ENCODE measurements at regions not wholly inside any gene's neighbourhood (a gene's known extent, or its start where the extent isn't known, plus 50 kb on each side); places are given as distances from the start of the nearest gene placed in this dataset.
"Not testable (repeated sequence)": the region's sequence is repeated elsewhere in the genome, so short reads cannot be mapped to it uniquely, and the experiment has no call there.

DNA sequence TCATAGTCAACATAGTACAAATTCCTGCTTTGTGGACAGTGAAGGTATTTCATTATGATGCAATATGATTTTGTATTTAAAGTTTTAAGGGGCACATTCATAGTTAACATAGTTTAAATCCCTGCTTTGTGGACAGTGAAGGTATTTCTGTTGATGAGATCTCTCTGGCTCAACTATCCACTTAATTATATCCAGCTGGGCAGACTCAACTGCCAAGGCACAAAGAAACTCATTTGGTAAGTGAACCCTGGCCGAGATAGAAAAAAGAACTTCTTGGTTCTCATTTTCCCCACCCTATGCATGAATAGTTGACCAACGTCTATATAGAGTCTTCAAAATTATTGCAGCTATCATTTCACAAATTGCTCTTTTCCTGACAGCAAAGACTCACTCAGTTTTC, 1194.6 kb downstream of the NCAM2 start:
- H3K4me3 Mint-ChIP-seq, result no peak overlapping the region
- DNase-seq (ENCODE audit: low spot score), result no peak
- H3K36me3 Mint-ChIP-seq (ENCODE audit: low read depth), result no peaks in the 10 kb centered on the region
- intact Hi-C loops (cut with micrococcal nuclease), result no loop called here
- H3K4me1 Mint-ChIP-seq (ENCODE audit: low read depth), result no peaks in the 10 kb centered on the region
- H3K27ac Mint-ChIP-seq, result no peak overlapping the region
- H3K27me3 Mint-ChIP-seq (ENCODE audit: insufficient read depth), result no peaks in the 10 kb centered on the region
- peaks cover 3% of the 10 kb centered on the region for H3K9me3 Mint-ChIP-seq

DNA sequence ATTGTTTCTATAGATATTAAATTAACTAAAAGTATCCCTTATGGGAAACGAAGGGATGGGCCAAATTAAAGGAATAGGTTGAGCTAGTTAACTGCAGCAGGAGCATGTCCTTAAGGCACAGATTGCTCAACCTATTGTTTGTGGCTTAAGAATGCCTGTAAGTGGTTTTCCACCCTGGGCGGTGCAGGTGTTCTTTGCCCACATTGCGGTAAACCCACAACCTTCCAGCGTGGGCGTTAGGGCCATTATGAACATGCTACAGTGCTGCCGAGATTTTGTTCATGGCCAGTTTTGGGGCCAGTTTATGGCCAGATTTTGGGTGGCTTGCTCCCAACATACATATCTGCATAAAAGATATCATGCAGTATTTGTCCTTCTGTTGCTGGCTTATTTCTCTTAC, 1196.8 kb downstream of the NCAM2 start:
- H3K4me3 Mint-ChIP-seq; H3K36me3 Mint-ChIP-seq (ENCODE audit: low read depth); H3K9me3 Mint-ChIP-seq: not testable (repeated sequence)

DNA sequence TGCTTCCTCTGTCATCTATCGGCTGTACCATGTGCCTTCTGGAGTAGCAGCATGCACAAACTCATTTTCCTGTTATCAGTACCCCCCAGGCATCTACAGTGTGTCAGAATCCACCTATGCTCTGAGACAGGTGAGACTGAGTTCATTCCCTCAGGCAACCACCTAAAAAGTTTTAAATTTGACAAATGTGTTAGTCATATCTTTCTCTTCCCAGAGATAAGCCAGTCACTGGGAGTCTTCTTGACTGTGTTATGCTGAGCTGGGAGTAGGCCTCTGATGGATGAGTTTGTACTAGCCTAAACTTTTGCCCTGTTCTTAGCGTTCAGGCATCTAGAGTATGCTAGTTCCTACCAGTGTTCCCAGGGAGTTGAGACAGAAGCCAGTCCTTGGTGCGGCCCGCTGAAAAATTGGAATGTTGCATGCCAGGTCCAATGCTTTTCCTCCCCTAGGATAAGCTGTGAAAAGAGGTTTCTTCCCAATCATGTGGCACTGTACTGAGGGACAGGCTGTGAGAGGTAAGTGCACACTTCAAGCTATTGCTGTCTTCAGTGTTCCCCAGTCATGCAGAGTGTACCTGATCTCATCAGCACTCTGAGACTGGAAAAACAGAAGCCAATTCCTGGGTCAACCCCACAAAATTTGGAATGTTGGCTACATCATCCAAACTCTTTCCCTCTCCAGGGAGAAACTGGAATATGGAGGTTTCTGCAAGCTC, 1202.3 kb downstream of the NCAM2 start:
- Mint-ChIP-seq H3K9me3 (no peaks in the 10 kb centered on the region), H3K4me3 (no peak overlapping the region), H3K4me1 (ENCODE audit: low read depth) (no peaks in the 10 kb centered on the region), H3K27me3 (ENCODE audit: insufficient read depth) (no peaks in the 10 kb centered on the region), H3K27ac (no peak overlapping the region), H3K36me3 (ENCODE audit: low read depth) (no peaks in the 10 kb centered on the region)
- no peak for DNase-seq (ENCODE audit: low spot score)
- intact Hi-C loops (cut with micrococcal nuclease), result no loop called here

More for the DNA sequence above, 1196.8 kb downstream of the NCAM2 start:
- intact Hi-C loops (cut with micrococcal nuclease); H3K27me3 Mint-ChIP-seq (ENCODE audit: insufficient read depth); H3K4me1 Mint-ChIP-seq (ENCODE audit: low read depth); H3K27ac Mint-ChIP-seq; DNase-seq (ENCODE audit: low spot score): not testable (repeated sequence)

DNA sequence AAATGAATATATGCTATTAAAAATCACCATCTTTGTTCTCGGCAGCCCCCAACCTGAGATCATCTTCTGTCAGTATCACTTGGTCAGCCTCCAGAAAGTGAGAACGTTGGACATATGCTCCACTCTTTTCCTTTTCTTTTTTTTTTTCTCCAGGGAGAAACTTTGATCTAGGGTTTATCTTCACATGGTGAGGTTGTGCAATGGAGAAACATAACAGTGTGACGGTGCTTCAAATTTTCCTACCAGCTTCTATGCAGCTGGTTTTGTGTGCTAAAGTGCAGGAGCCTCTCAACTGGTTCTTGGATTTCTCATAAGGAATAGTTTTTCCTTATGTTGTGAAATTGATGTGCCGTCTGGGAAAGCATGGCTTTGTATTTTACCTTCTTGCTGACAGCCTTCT, 1202.9 kb downstream of the NCAM2 start:
- Mint-ChIP-seq H3K4me3 (no peak overlapping the region), H3K36me3 (ENCODE audit: low read depth) (no peaks in the 10 kb centered on the region), H3K4me1 (ENCODE audit: low read depth) (no peaks in the 10 kb centered on the region), H3K27me3 (ENCODE audit: insufficient read depth) (no peaks in the 10 kb centered on the region), H3K9me3 (no peaks in the 10 kb centered on the region), H3K27ac (no peak overlapping the region)
- DNase-seq (ENCODE audit: low spot score), result no peak
- intact Hi-C loops (cut with micrococcal nuclease), result no loop called here

DNA sequence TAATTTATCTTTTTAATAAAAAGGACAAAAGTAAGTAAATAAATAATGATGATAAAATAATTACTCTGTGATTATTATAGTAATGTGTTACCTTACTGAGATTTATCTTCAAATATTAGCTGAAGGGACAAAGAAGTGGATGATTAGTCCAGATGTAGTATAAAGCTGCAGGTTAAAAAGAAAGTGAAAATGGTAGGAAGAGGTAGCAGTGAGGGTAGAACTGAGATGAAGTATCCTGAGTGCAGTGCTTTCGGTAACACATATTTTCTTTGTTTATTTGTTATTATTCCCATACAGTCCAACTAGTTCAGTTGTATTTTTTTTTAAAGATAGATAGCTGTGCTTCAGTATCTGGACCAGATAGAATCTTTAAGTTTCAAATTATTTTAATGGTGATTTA, 1203.5 kb downstream of the NCAM2 start:
- no peak for DNase-seq (ENCODE audit: low spot score)
- H3K36me3 Mint-ChIP-seq (ENCODE audit: low read depth), result no peaks in the 10 kb centered on the region
- H3K9me3 Mint-ChIP-seq, result no peaks in the 10 kb centered on the region
- no peak overlapping the region for H3K27ac Mint-ChIP-seq
- no peaks in the 10 kb centered on the region for H3K27me3 Mint-ChIP-seq (ENCODE audit: insufficient read depth)
- intact Hi-C loops (cut with micrococcal nuclease), result no loop called here
- H3K4me3 Mint-ChIP-seq, result no peak overlapping the region
- no peaks in the 10 kb centered on the region for H3K4me1 Mint-ChIP-seq (ENCODE audit: low read depth)

DNA sequence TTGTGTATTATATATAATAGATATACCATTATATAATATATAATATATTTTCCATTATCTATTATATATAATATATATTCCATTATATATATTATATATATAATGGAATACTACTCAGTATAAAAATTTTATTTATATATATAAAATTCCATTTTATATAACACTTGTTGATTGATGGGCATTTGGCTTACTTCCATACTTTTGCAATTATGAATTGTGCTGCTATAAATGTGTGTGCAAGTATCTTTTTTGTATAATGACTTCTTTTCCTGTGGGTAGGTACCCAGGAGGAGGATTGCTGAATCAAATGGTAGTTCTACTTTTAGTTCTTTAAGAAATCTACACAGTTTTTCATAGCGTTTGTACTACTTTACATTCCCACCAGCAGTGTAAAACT, 1211.1 kb downstream of the NCAM2 start:
- H3K27ac Mint-ChIP-seq, result no peak overlapping the region
- peaks cover 5% of the 10 kb centered on the region for H3K9me3 Mint-ChIP-seq
- no peaks in the 10 kb centered on the region for H3K27me3 Mint-ChIP-seq (ENCODE audit: insufficient read depth)
- intact Hi-C loops (cut with micrococcal nuclease), result no loop called here
- H3K4me1 Mint-ChIP-seq (ENCODE audit: low read depth), result no peaks in the 10 kb centered on the region
- no peak overlapping the region for H3K4me3 Mint-ChIP-seq
- no peak for DNase-seq (ENCODE audit: low spot score)
- H3K36me3 Mint-ChIP-seq (ENCODE audit: low read depth), result no peaks in the 10 kb centered on the region

DNA sequence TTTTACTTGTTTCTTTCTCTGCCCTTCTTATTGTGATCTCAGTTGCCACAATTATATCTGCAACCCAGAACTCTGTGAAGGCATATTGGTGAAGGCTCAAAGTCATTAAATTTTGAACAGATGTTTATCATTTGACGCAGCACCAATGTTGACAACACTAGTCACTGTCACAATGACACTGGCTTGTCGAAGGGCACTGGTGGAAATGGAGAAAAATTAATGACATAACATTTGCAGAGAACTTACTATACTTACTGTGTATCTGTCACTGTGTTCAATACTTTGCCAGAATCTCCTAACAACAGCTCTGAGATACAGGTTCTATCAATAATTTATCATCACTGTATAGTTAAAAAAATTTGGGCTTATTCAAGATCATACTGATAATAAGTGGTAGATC, 1213.7 kb downstream of the NCAM2 start:
- no peak overlapping the region for H3K27ac Mint-ChIP-seq

DNA sequence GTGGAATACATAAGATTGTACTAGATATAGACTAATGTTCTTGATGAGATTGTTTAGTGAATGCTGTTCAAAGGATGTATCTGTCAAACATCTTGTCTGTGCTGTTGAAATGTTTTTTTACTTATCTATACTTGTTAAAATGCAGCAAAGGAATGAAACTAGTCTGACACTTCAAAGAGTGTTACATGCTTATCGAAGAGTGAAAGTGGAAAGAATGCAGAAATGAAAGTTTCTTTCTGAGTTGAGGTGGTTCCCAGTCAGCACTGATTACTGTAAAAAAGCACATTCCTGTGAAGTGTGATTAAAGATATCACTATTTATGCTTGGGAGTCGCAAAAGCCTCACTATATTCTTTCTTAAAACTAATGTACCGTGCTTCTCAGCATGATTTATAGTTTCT, 1225.2 kb downstream of the NCAM2 start:
- DNase-seq (ENCODE audit: low spot score), result no peak
- Mint-ChIP-seq H3K9me3 (no peaks in the 10 kb centered on the region), H3K36me3 (ENCODE audit: low read depth) (no peaks in the 10 kb centered on the region), H3K4me1 (ENCODE audit: low read depth) (peaks cover 4% of the 10 kb centered on the region), H3K27me3 (ENCODE audit: insufficient read depth) (no peaks in the 10 kb centered on the region), H3K27ac (no peak overlapping the region), H3K4me3 (no peak overlapping the region)
- intact Hi-C loops (cut with micrococcal nuclease), result no loop called here

More for the DNA sequence above, 1213.7 kb downstream of the NCAM2 start:
- H3K36me3 Mint-ChIP-seq (ENCODE audit: low read depth), result no peaks in the 10 kb centered on the region
- intact Hi-C loops (cut with micrococcal nuclease), result no loop called here
- no peaks in the 10 kb centered on the region for H3K27me3 Mint-ChIP-seq (ENCODE audit: insufficient read depth)
- peaks cover 5% of the 10 kb centered on the region for H3K9me3 Mint-ChIP-seq
- H3K4me1 Mint-ChIP-seq (ENCODE audit: low read depth), result no peaks in the 10 kb centered on the region
- no peak overlapping the region for H3K4me3 Mint-ChIP-seq
- DNase-seq (ENCODE audit: low spot score), result no peak

DNA sequence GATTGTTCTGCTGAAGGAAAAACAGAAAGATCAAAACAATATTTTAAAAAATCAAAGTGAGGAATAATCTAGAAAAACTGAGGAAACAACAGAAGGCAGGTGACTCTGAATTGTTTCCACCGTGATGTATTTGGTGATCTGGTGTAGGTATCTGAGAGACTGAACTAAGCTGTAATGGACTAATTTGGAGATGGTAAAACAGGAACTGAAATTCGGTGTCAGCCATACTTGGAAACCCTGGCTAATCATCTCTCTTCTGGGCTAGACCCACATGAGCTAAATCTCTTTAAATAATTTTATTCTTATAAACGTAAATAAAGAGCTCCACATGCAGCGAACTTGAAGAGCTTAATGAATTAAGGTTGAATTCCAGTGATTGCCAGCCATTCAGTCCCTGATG, 1226.1 kb downstream of the NCAM2 start:
- Mint-ChIP-seq H3K27ac (no peak overlapping the region), H3K4me3 (no peak overlapping the region), H3K4me1 (ENCODE audit: low read depth) (peaks cover 4% of the 10 kb centered on the region), H3K27me3 (ENCODE audit: insufficient read depth) (no peaks in the 10 kb centered on the region), H3K9me3 (no peaks in the 10 kb centered on the region), H3K36me3 (ENCODE audit: low read depth) (no peaks in the 10 kb centered on the region)
- DNase-seq (ENCODE audit: low spot score), result no peak
- intact Hi-C loops (cut with micrococcal nuclease), result no loop called here

DNA sequence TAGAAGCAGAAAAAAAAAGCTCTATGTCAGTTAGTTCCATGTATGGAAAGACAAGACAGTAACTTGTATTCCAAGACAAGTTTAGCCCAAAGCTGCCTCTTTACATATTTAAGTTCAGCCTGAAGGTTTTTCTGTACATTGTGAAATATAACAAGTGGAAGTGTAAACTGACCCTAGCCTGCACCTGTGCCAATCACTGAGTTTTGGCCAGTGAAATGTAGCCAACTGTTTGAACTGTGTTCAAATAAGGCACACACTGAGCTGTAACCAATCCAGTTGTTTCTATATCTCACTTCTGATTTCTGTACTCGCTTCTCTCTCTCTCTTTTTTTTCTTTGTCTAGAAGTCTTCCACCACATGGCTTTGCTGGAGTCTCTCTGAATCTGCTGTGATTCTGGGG, 1227.1 kb downstream of the NCAM2 start:
- no peaks in the 10 kb centered on the region for H3K9me3 Mint-ChIP-seq
- DNase-seq (ENCODE audit: low spot score), result no peak
- no peak overlapping the region for H3K27ac Mint-ChIP-seq
- H3K4me1 Mint-ChIP-seq (ENCODE audit: low read depth), result peaks cover 4% of the 10 kb centered on the region
- intact Hi-C loops (cut with micrococcal nuclease), result no loop called here
- no peaks in the 10 kb centered on the region for H3K27me3 Mint-ChIP-seq (ENCODE audit: insufficient read depth)
- H3K4me3 Mint-ChIP-seq, result no peak overlapping the region
- H3K36me3 Mint-ChIP-seq (ENCODE audit: low read depth), result no peaks in the 10 kb centered on the region

DNA sequence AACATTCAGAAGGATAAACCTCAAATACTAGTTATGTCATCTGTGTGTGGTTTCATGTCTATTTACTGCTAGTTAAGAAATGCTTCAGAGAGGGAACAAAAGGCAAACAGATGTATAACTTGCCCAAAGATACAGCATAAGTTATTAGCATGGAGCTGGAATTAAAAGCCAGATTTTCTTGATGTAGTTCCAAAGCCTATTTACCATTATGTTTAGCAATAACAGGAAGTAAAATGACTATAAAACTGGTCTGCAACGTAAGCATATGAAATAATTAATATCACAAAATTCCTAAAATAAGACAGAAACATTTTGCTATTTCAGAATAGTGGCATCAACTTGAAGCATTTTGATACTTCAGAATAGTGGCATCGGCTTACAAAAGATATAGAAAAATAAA, 1232.8 kb downstream of the NCAM2 start:
- DNase-seq (ENCODE audit: low spot score), result no peak
- Mint-ChIP-seq H3K4me1 (ENCODE audit: low read depth) (no peaks in the 10 kb centered on the region), H3K36me3 (ENCODE audit: low read depth) (no peaks in the 10 kb centered on the region), H3K4me3 (no peak overlapping the region), H3K27me3 (ENCODE audit: insufficient read depth) (no peaks in the 10 kb centered on the region), H3K27ac (no peak overlapping the region), H3K9me3 (peaks cover 6% of the 10 kb centered on the region)
- intact Hi-C loops (cut with micrococcal nuclease), result no loop called here

DNA sequence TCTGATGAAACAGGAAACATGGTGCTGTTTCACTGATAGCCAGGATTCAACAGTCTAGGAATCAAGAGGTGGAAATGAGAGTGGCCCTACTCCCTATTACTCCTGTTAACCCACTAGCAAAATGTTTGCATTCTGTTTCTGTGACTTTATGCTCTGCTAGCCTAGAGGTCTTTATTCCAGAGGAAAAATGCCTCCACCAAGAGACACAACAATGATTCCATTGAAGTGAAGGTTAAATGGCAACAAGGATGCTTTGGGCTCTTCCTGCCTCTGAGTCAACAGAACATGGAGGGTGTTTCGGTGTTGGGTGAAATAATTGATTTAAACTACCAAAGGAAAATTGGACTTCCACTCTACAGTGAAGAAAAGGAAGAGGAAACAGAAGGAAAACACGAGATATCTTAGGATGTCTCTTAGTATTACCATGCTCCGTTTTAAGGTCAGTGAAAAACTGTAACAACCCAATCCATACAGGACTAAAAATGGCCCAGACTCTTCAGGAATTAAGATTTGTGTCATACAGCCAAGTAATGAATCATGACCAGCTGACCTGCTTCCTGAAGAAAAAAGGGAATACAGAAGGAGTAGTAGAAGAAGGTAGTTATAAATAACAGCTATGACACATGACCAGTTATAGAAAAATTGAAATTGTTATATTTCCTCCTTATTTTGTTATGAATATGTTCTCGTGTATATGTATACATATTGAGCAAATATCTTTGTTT, 1237.8 kb downstream of the NCAM2 start:
- no peak for DNase-seq (ENCODE audit: low spot score)
- Mint-ChIP-seq H3K9me3 (peaks cover 18% of the 10 kb centered on the region), H3K4me3 (no peak overlapping the region), H3K4me1 (ENCODE audit: low read depth) (no peaks in the 10 kb centered on the region), H3K27ac (no peak overlapping the region), H3K36me3 (ENCODE audit: low read depth) (no peaks in the 10 kb centered on the region), H3K27me3 (ENCODE audit: insufficient read depth) (no peaks in the 10 kb centered on the region)
- intact Hi-C loops (cut with micrococcal nuclease), result no loop called here

DNA sequence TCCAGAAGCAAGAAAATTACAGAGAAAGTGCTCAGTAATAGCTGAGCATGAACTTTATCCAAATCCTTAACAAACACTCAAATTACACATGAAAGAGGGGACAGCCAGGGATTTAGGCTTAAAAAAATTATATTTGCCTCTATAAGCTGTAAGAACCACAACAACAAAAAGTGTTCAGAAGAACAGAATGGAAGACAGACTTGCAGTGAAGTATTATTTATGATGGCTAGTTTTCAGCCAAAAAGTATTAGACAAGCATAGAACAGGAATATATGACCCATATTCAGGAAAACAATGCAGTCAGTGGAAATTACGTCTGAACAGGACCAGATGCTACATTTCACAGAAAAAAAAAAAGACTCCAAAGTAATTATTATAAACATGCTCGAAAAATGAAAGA, 1246.3 kb downstream of the NCAM2 start:
- H3K4me3 Mint-ChIP-seq, result no peak overlapping the region
- no peaks in the 10 kb centered on the region for H3K4me1 Mint-ChIP-seq (ENCODE audit: low read depth)
- no peak overlapping the region for H3K27ac Mint-ChIP-seq
- no peaks in the 10 kb centered on the region for H3K36me3 Mint-ChIP-seq (ENCODE audit: low read depth)
- no peak for DNase-seq (ENCODE audit: low spot score)
- H3K27me3 Mint-ChIP-seq (ENCODE audit: insufficient read depth), result no peaks in the 10 kb centered on the region
- intact Hi-C loops (cut with micrococcal nuclease), result no loop called here
- no peaks in the 10 kb centered on the region for H3K9me3 Mint-ChIP-seq

All from activated T-helper 1 cell treated with anti-CD3 and anti-CD28 coated beads, Interleukin-12 subunit alpha, Interleukin-12 subunit beta, Interleukin-2, Interleukin-4 antibody, amounts not matched to agents 30 ng/mL and 10 ng/mL and 1 ng/mL, durations not matched to agents 14 hours and 24 hours and 36 hours (primary cell).